Endothelial cell of umbilical vein (primary cell): ENCODE measurements at regions not wholly inside any gene's neighbourhood (a gene's known extent, or its start where the extent isn't known, plus 50 kb on each side); places are given as distances from the start of the nearest gene placed in this dataset.

Experiments
- CTCF ChIP-seq, 2 donors: IDR thresholded peaks; 1 replicate in 1 of 2; 2 replicates in 1 of 2; pipeline ENCODE4 v1.5.1; 2011; ENCODE audit warnings: low read length in 2 of 2, mild to moderate bottlenecking in 2 of 2, moderate library complexity in 2 of 2, control low read depth in 1 of 2, inconsistent platforms in 1 of 2, low read depth in 1 of 2; ENCODE audit not compliant: insufficient read depth in 1 of 2; ENCODE audit errors: extremely low read depth in 1 of 2
- EZH2 ChIP-seq: IDR thresholded peaks from 2 replicates; pipeline ENCODE4 v1.6.1; 2012; ENCODE audit warnings: borderline replicate concordance, low read depth, mild to moderate bottlenecking, moderate library complexity, low read length, inconsistent platforms; ENCODE audit not compliant: severe bottlenecking
- FOS ChIP-seq: IDR thresholded peaks from 2 replicates; pipeline ENCODE4 v1.6.1; 2011; ENCODE audit warnings: mild to moderate bottlenecking, low read length, moderate library complexity, borderline replicate concordance; ENCODE audit not compliant: insufficient read depth
- MAX ChIP-seq: IDR thresholded peaks from 2 replicates; pipeline ENCODE4 v1.6.1; 2011; ENCODE audit not compliant: insufficient read depth, insufficient read length
- POLR2A ChIP-seq: IDR thresholded peaks from 2 replicates; pipeline ENCODE4 v1.6.1; 2012; ENCODE audit warnings: low read depth, mild to moderate bottlenecking, control low read depth, low read length
- POLR2AphosphoS5 ChIP-seq: IDR thresholded peaks from 2 replicates; pipeline ENCODE4 v1.6.1; 2012; ENCODE audit warnings: low read depth, mild to moderate bottlenecking, control low read depth, low read length, moderate library complexity; ENCODE audit not compliant: insufficient read depth

- no peak for TF ChIP-seq POLR2A
- no peak for TF ChIP-seq CTCF (IDR thresholded peaks at IDR 0.05; ENCODE audit: extremely low read depth in 1 of 2, insufficient read depth in 1 of 2, low read depth in 1 of 2, low read length in 2 of 2)
- no peak for TF ChIP-seq FOS
- TF ChIP-seq MAX, result no peak
- TF ChIP-seq EZH2, result no peak
- no peak for TF ChIP-seq POLR2AphosphoS5
Measured at GRCh38 chrX:9127986-9128385, 94.1 kb upstream of the FAM9B start.
